H1 (cell line): ENCODE measurements at regions not wholly inside any gene's neighbourhood (a gene's known extent, or its start where the extent isn't known, plus 50 kb on each side); places are given as distances from the start of the nearest gene placed in this dataset.

Source experiments
- CTCF ChIA-PET: fragments of 300-600 bp; sonication (Branson Sonifier 250); formaldehyde crosslinking; loops from one replicate; lab custom pipeline; 2021; ENCODE audit not compliant: partially characterized antibody; lab: Charles Lee
- POLR2A ChIA-PET: fragments of 300-600 bp; sonication (Branson Sonifier 250); formaldehyde crosslinking; loops from one replicate; lab custom pipeline; 2021; ENCODE audit warnings: inconsistent platforms; ENCODE audit not compliant: partially characterized antibody; lab: Charles Lee
- DNase-seq, 2 experiments: peaks; one replicate each; pipeline versions ENCODE4 v3.0.0 to v3.0.0-alpha.2; 2010 to 2022; ENCODE audit warnings: low spot score in 2 of 2, low read depth in 1 of 2, mixed read lengths in 1 of 2
- FAIRE-seq: peaks from 2 replicates; lab custom pipeline; 2011; peaks lifted over from hg19 to GRCh38; lab: Jason Lieb, UNC
- H2AFZ ChIP-seq: 2 replicates; pipeline ENCODE4 v1.8.1; 2012; ENCODE audit warnings: low read length, inconsistent platforms
- H2AK5ac ChIP-seq: 2 replicates; pipeline ENCODE4 v1.6.1; 2013; ENCODE audit warnings: low read depth, low read length
- H2BK120ac ChIP-seq: replicated peaks from 2 replicates; pipeline ENCODE3; 2013; ENCODE audit warnings: low read depth, low read length, inconsistent platforms
- H2BK12ac ChIP-seq: 2 replicates; pipeline ENCODE4 v1.6.1; 2013; ENCODE audit warnings: low read depth, low read length
- H2BK15ac ChIP-seq: 2 replicates; pipeline ENCODE4 v1.6.1; 2013; ENCODE audit warnings: low read length
- H2BK20ac ChIP-seq: 2 replicates; pipeline ENCODE4 v1.6.1; 2013; ENCODE audit warnings: low read length
- H2BK5ac ChIP-seq: 2 replicates; pipeline ENCODE4 v1.6.1; 2013; ENCODE audit warnings: low read depth, low read length
- H3K14ac ChIP-seq: 2 replicates; pipeline ENCODE4 v1.6.1; 2013; ENCODE audit warnings: inconsistent platforms; ENCODE audit not compliant: insufficient read length
- H3K18ac ChIP-seq: 2 replicates; pipeline ENCODE4 v1.6.1; 2013; ENCODE audit warnings: low read length; ENCODE audit errors: extremely low read depth
- H3K23ac ChIP-seq: 2 replicates; pipeline ENCODE4 v1.6.1; 2013; ENCODE audit warnings: inconsistent platforms; ENCODE audit not compliant: insufficient read length
- H3K23me2 ChIP-seq: 2 replicates; pipeline ENCODE4 v1.6.1; 2013; ENCODE audit warnings: low read depth, low read length
- H3K27ac ChIP-seq: 2 replicates; pipeline ENCODE4 v1.6.1; 2011; ENCODE audit warnings: low read depth, low read length, inconsistent platforms
- H3K27me3 ChIP-seq, 4 experiments: replicated peaks in 1 of 4; 1 replicate in 1 of 4; 2 replicates in 3 of 4; pipeline versions ENCODE4 v1.6.1 to v1.8.1; 2011 to 2013; ENCODE audit warnings: low read length in 3 of 4, mild to moderate bottlenecking in 3 of 4, inconsistent platforms in 2 of 4, mixed read lengths in 2 of 4, moderate library complexity in 1 of 4; ENCODE audit not compliant: control insufficient read depth in 3 of 4, insufficient read depth in 3 of 4; ENCODE audit errors: extremely low read depth in 1 of 4
- H3K36me3 ChIP-seq, 4 experiments: 2 replicates each; pipeline versions ENCODE4 v1.6.1 to v1.8.1; 2011 to 2013; ENCODE audit warnings: mild to moderate bottlenecking in 4 of 4, low read length in 3 of 4, moderate library complexity in 2 of 4, control low read depth in 1 of 4, inconsistent platforms in 1 of 4; ENCODE audit not compliant: insufficient read depth in 4 of 4, control insufficient read depth in 2 of 4
- H3K4ac ChIP-seq: replicated peaks from 2 replicates; pipeline ENCODE3; 2013; ENCODE audit warnings: low read length, low read depth, mixed read lengths, inconsistent platforms; ENCODE audit not compliant: insufficient read length
- H3K4me1 ChIP-seq, 4 experiments: replicated peaks in 1 of 4; 1 replicate in 1 of 4; 2 replicates in 3 of 4; pipeline versions ENCODE4 v1.6.1 to v1.8.1; 2011 to 2013; ENCODE audit warnings: low read length in 3 of 4, inconsistent platforms in 2 of 4, mixed read lengths in 1 of 4; ENCODE audit not compliant: insufficient read depth in 4 of 4, control insufficient read depth in 3 of 4
- H3K4me2 ChIP-seq, 2 experiments: 2 replicates each; pipeline versions ENCODE4 v1.6.1 to v1.8.1; 2011 to 2013; ENCODE audit warnings: low read depth in 2 of 2, low read length in 2 of 2, control low read depth in 1 of 2, inconsistent platforms in 1 of 2, mild to moderate bottlenecking in 1 of 2; ENCODE audit not compliant: insufficient read depth in 1 of 2
- H3K4me3 ChIP-seq, 4 experiments: fragments of 200-600, 300-600 bp in 1 of 4; sonication (generic), shearing (Covaris generic), sonication (Bioruptor Twin) in 1 of 4; 2 replicates each; pipeline versions ENCODE4 v1.5.1 to v1.8.1; 2011 to 2016; ENCODE audit warnings: low read length in 4 of 4, low read depth in 3 of 4, control low read depth in 2 of 4, inconsistent platforms in 2 of 4, mild to moderate bottlenecking in 2 of 4, mixed read lengths in 1 of 4, moderate library complexity in 1 of 4; ENCODE audit not compliant: insufficient read depth in 2 of 4; ENCODE audit errors: extremely low read depth in 1 of 4
- H3K56ac ChIP-seq: replicated peaks from 2 replicates; pipeline ENCODE3; 2013; ENCODE audit warnings: low read depth, mild to moderate bottlenecking, mixed read lengths, low read length, inconsistent platforms; ENCODE audit not compliant: insufficient read length
- H3K79me1 ChIP-seq: 2 replicates; pipeline ENCODE4 v1.6.1; 2013; ENCODE audit warnings: low read depth, low read length, control low read depth
- H3K79me2 ChIP-seq, 2 experiments: 2 replicates each; pipeline versions ENCODE4 v1.6.1 to v1.8.1; 2012 to 2013; ENCODE audit warnings: low read length in 2 of 2, mild to moderate bottlenecking in 2 of 2, inconsistent platforms in 1 of 2; ENCODE audit not compliant: insufficient read depth in 2 of 2, control insufficient read depth in 1 of 2
- H3K9ac ChIP-seq, 4 experiments: replicated peaks in 1 of 4; 1 replicate in 1 of 4; 2 replicates in 3 of 4; pipeline versions ENCODE4 v1.6.1 to v1.8.1; 2011 to 2013; ENCODE audit warnings: low read depth in 3 of 4, low read length in 3 of 4, control low read depth in 2 of 4, mild to moderate bottlenecking in 2 of 4, moderate library complexity in 2 of 4, inconsistent platforms in 1 of 4; ENCODE audit errors: extremely low read depth in 1 of 4
- H3K9me3 ChIP-seq, 2 experiments: 2 replicates each; pipeline versions ENCODE4 v1.6.1 to v1.8.1; 2012 to 2013; ENCODE audit warnings: mild to moderate bottlenecking in 2 of 2, moderate library complexity in 2 of 2, control low read depth in 1 of 2, inconsistent platforms in 1 of 2, low read depth in 1 of 2, low read length in 1 of 2, mixed read lengths in 1 of 2; ENCODE audit not compliant: insufficient read depth in 2 of 2
- H4K20me1 ChIP-seq, 2 experiments: replicated peaks in 1 of 2; 2 replicates each; pipeline versions ENCODE3 to v1.8.1; 2011 to 2013; ENCODE audit warnings: inconsistent platforms in 2 of 2, low read length in 2 of 2, mild to moderate bottlenecking in 1 of 2; ENCODE audit not compliant: insufficient read depth in 2 of 2, control insufficient read depth in 1 of 2
- H4K5ac ChIP-seq: 2 replicates; pipeline ENCODE4 v1.6.1; 2013; ENCODE audit warnings: low read length, low read depth, mixed read lengths, inconsistent platforms; ENCODE audit not compliant: insufficient read length
- H4K8ac ChIP-seq: 2 replicates; pipeline ENCODE4 v1.8.0; 2013; ENCODE audit warnings: mild to moderate bottlenecking, moderate library complexity, low read length, inconsistent platforms; ENCODE audit not compliant: insufficient read depth; ENCODE audit errors: extremely low read depth
- H4K91ac ChIP-seq: replicated peaks from 2 replicates; pipeline ENCODE3; 2013; ENCODE audit warnings: low read length, mixed read lengths, inconsistent platforms; ENCODE audit not compliant: insufficient read length
- HDAC6 ChIP-seq: IDR thresholded peaks from one replicate; pipeline ENCODE4 v1.7.1; 2012; ENCODE audit warnings: low read depth, mild to moderate bottlenecking, inconsistent platforms, low read length, moderate library complexity
- RFX5 ChIP-seq: IDR thresholded peaks from 2 replicates; pipeline ENCODE4 v1.6.1; 2011; ENCODE audit warnings: low read depth, low read length, improper control_type of control experiment, borderline replicate concordance
- TAF1 ChIP-seq: IDR thresholded peaks from 2 replicates; pipeline ENCODE4 v1.6.1; 2011; ENCODE audit warnings: mild to moderate bottlenecking, low read depth, low read length
- WGBS, 2 experiments: shearing (Covaris generic) in 1 of 2; methylation state at CpG; one replicate each; pipeline versions ENCODE4 v1.1.6 to v1.1.7; 2013 to 2015; ENCODE audit warnings: low lambda C conversion rate in 2 of 2, mixed read lengths in 2 of 2, inconsistent platforms in 1 of 2, low coverage in 1 of 2, missing lambda C conversion rate in 1 of 2; ENCODE audit not compliant: insufficient replicate concordance in 2 of 2, insufficient coverage in 1 of 2, insufficient read length in 1 of 2; ENCODE audit errors: extremely low coverage in 1 of 2, missing lambda C conversion rate in 1 of 2; 5-methylcytosine and 5-hydroxymethylcytosine counted together

- Histone ChIP-seq H2BK20ac (no peak overlapping the region), H3K9me3 (no peaks in the 10 kb centered on the region), H3K27me3 (no peaks in the 10 kb centered on the region), H3K4ac (no peak overlapping the region), H2BK15ac (no peak overlapping the region), H3K14ac (no peak overlapping the region), H3K36me3 (no peaks in the 10 kb centered on the region), H4K5ac (no peak overlapping the region), H2BK120ac (no peak overlapping the region), H4K91ac (no peak overlapping the region)
- POLR2A ChIA-PET = no interaction called here
- TF ChIP-seq TAF1 = no peak
- TF ChIP-seq HDAC6 = no peak
- no peak for TF ChIP-seq RFX5
- TF ChIP-seq, all 59 proteins: peak for 0
- DNase-seq = no peak
- Histone ChIP-seq H4K20me1 (no peaks in the 10 kb centered on the region), H3K4me3 (no peak overlapping the region), H2BK12ac (no peak overlapping the region), H3K4me1 (peaks cover 0 to 3% (median 1%) of the 10 kb centered on the region in 4 experiments; a peak in 3 of 7 replicates), H3K18ac (no peak overlapping the region), H2AFZ (no peak overlapping the region), H3K23ac (no peak overlapping the region), H3K56ac (no peak overlapping the region), H3K79me2 (no peaks in the 10 kb centered on the region), H3K9ac (no peak overlapping the region), H3K27ac (no peak overlapping the region), H3K23me2 (no peaks in the 10 kb centered on the region), H3K79me1 (no peaks in the 10 kb centered on the region), H3K4me2 (no peak overlapping the region), H2AK5ac (no peak overlapping the region), H4K8ac (no peak overlapping the region), H2BK5ac (no peak overlapping the region)
- no peak for FAIRE-seq
- WGBS, 2 experiments = 78% methylated on average over 3 of the region's 3 CpGs; no CpG with 5 or more reads in 1 of the 2 experiments
- CTCF ChIA-PET = no interaction called here
Observed at GRCh38 chr6:62716719-62717118, 430.7 kb upstream of the KHDRBS2 start.
